ENCODE measurements at regions not wholly inside any gene's neighbourhood (a gene's known extent, or its start where the extent isn't known, plus 50 kb on each side); places are given as distances from the start of the nearest gene placed in this dataset.

DNA sequence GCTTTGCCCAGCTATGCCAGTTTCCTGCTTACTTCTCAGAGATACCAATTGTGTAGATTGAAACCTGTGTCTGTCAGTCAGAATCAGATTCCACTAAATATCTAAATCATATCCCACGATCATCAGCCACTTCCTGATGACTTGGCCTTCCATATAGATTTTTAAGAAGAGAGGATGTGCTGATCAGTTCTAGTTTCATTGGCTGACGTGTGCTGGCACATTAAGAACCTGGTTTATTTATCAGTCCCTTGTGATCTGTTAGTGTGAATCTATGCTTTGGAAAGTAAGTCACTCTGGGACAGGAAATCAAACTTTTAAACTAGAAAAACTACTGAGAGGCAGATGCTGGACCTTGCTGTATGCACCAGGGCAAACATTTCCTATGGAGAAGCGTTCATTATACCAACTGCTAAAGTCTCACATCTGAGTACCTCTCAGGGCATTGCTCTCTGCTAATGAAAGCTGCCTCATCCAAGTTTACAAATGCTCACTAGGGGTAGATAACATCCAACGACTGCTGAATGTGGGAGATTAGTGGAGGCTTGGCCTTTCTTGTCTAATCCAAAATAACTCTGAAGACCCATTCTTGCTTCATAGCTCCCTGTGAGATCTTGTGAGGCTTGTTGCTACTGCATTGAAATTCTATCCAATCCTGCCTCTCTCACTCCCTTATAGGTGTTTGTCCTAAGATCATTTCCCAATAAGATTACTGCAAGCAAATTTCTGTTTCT lies 109.1 kb downstream of the ARL4A start:
- peak overlapping the region; percentile 66 for H2AFZ ChIP-seq
- no peak for DNase-seq (ENCODE audit: low spot score)

More for the DNA sequence above, 109.1 kb downstream of the ARL4A start:
- H3K27me3 Mint-ChIP-seq (ENCODE audit: insufficient read depth, low read depth, poor library complexity): peaks cover 2% of the 10 kb centered on the region
- H3K4me1 ChIP-seq (ENCODE audit: insufficient read depth): no peaks in the 10 kb centered on the region
- no peak for ATAC-seq
- H3K9me2 ChIP-seq (ENCODE audit: insufficient read depth): no peaks in the 10 kb centered on the region
- TF ChIP-seq ZNF331 (CRISPR knock-in tag; IDR thresholded peaks at IDR 0.05; ENCODE audit: low read depth) (no peak), ZNF114 (CRISPR knock-in tag; IDR thresholded peaks at IDR 0.05) (no peak), JUNB (IDR thresholded peaks at IDR 0.05; ENCODE audit: unreplicated experiment) (no peak), NANOG (IDR thresholded peaks at IDR 0.05; ENCODE audit: borderline replicate concordance) (no peak), EZH2 (IDR thresholded peaks at IDR 0.05; ENCODE audit: low read depth, unreplicated experiment) (no peak), EZH2phosphoT487 (IDR thresholded peaks at IDR 0.05; ENCODE audit: unreplicated experiment) (no peak), POLR2AphosphoS5 (IDR thresholded peaks at IDR 0.05; ENCODE audit: low read depth) (no peak), CREB1 (CRISPR knock-in tag; IDR thresholded peaks at IDR 0.05; ENCODE audit: low read depth) (no peak), STAT1 (IDR thresholded peaks at IDR 0.05; ENCODE audit: unreplicated experiment) (no peak)
- TF ChIP-seq, protein P1, sequence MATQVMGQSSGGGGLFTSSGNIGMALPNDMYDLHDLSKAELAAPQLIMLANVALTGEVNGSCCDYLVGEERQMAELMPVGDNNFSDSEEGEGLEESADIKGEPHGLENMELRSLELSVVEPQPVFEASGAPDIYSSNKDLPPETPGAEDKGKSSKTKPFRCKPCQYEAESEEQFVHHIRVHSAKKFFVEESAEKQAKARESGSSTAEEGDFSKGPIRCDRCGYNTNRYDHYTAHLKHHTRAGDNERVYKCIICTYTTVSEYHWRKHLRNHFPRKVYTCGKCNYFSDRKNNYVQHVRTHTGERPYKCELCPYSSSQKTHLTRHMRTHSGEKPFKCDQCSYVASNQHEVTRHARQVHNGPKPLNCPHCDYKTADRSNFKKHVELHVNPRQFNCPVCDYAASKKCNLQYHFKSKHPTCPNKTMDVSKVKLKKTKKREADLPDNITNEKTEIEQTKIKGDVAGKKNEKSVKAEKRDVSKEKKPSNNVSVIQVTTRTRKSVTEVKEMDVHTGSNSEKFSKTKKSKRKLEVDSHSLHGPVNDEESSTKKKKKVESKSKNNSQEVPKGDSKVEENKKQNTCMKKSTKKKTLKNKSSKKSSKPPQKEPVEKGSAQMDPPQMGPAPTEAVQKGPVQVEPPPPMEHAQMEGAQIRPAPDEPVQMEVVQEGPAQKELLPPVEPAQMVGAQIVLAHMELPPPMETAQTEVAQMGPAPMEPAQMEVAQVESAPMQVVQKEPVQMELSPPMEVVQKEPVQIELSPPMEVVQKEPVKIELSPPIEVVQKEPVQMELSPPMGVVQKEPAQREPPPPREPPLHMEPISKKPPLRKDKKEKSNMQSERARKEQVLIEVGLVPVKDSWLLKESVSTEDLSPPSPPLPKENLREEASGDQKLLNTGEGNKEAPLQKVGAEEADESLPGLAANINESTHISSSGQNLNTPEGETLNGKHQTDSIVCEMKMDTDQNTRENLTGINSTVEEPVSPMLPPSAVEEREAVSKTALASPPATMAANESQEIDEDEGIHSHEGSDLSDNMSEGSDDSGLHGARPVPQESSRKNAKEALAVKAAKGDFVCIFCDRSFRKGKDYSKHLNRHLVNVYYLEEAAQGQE (IDR thresholded peaks at IDR 0.05; ENCODE audit: unreplicated experiment): no peak
- TF ChIP-seq, protein P2, sequence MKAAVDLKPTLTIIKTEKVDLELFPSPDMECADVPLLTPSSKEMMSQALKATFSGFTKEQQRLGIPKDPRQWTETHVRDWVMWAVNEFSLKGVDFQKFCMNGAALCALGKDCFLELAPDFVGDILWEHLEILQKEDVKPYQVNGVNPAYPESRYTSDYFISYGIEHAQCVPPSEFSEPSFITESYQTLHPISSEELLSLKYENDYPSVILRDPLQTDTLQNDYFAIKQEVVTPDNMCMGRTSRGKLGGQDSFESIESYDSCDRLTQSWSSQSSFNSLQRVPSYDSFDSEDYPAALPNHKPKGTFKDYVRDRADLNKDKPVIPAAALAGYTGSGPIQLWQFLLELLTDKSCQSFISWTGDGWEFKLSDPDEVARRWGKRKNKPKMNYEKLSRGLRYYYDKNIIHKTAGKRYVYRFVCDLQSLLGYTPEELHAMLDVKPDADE (IDR thresholded peaks at IDR 0.05): no peak
- TF ChIP-seq, protein P3, sequence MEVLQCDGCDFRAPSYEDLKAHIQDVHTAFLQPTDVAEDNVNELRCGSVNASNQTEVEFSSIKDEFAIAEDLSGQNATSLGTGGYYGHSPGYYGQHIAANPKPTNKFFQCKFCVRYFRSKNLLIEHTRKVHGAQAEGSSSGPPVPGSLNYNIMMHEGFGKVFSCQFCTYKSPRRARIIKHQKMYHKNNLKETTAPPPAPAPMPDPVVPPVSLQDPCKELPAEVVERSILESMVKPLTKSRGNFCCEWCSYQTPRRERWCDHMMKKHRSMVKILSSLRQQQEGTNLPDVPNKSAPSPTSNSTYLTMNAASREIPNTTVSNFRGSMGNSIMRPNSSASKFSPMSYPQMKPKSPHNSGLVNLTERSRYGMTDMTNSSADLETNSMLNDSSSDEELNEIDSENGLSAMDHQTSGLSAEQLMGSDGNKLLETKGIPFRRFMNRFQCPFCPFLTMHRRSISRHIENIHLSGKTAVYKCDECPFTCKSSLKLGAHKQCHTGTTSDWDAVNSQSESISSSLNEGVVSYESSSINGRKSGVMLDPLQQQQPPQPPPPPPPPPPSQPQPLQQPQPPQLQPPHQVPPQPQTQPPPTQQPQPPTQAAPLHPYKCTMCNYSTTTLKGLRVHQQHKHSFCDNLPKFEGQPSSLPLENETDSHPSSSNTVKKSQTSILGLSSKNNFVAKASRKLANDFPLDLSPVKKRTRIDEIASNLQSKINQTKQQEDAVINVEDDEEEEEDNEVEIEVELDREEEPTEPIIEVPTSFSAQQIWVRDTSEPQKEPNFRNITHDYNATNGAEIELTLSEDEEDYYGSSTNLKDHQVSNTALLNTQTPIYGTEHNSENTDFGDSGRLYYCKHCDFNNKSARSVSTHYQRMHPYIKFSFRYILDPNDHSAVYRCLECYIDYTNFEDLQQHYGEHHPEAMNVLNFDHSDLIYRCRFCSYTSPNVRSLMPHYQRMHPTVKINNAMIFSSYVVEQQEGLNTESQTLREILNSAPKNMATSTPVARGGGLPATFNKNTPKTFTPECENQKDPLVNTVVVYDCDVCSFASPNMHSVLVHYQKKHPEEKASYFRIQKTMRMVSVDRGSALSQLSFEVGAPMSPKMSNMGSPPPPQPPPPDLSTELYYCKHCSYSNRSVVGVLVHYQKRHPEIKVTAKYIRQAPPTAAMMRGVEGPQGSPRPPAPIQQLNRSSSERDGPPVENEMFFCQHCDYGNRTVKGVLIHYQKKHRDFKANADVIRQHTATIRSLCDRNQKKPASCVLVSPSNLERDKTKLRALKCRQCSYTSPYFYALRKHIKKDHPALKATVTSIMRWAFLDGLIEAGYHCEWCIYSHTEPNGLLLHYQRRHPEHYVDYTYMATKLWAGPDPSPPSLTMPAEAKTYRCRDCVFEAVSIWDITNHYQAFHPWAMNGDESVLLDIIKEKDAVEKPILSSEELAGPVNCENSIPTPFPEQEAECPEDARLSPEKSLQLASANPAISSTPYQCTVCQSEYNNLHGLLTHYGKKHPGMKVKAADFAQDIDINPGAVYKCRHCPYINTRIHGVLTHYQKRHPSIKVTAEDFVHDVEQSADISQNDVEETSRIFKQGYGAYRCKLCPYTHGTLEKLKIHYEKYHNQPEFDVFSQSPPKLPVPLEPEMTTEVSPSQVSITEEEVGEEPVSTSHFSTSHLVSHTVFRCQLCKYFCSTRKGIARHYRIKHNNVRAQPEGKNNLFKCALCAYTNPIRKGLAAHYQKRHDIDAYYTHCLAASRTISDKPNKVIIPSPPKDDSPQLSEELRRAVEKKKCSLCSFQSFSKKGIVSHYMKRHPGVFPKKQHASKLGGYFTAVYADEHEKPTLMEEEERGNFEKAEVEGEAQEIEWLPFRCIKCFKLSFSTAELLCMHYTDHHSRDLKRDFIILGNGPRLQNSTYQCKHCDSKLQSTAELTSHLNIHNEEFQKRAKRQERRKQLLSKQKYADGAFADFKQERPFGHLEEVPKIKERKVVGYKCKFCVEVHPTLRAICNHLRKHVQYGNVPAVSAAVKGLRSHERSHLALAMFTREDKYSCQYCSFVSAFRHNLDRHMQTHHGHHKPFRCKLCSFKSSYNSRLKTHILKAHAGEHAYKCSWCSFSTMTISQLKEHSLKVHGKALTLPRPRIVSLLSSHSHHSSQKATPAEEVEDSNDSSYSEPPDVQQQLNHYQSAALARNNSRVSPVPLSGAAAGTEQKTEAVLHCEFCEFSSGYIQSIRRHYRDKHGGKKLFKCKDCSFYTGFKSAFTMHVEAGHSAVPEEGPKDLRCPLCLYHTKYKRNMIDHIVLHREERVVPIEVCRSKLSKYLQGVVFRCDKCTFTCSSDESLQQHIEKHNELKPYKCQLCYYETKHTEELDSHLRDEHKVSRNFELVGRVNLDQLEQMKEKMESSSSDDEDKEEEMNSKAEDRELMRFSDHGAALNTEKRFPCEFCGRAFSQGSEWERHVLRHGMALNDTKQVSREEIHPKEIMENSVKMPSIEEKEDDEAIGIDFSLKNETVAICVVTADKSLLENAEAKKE (CRISPR knock-in tag; IDR thresholded peaks at IDR 0.05): no peak
- TF ChIP-seq, protein P4, sequence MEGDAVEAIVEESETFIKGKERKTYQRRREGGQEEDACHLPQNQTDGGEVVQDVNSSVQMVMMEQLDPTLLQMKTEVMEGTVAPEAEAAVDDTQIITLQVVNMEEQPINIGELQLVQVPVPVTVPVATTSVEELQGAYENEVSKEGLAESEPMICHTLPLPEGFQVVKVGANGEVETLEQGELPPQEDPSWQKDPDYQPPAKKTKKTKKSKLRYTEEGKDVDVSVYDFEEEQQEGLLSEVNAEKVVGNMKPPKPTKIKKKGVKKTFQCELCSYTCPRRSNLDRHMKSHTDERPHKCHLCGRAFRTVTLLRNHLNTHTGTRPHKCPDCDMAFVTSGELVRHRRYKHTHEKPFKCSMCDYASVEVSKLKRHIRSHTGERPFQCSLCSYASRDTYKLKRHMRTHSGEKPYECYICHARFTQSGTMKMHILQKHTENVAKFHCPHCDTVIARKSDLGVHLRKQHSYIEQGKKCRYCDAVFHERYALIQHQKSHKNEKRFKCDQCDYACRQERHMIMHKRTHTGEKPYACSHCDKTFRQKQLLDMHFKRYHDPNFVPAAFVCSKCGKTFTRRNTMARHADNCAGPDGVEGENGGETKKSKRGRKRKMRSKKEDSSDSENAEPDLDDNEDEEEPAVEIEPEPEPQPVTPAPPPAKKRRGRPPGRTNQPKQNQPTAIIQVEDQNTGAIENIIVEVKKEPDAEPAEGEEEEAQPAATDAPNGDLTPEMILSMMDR (conservative IDR thresholded peaks at IDR 0.05; ENCODE audit: low read depth in 2 of 2): no peak
- H3K9me3 Mint-ChIP-seq: no peaks in the 10 kb centered on the region
- no peaks in the 10 kb centered on the region for H3K27me3 ChIP-seq (ENCODE audit: insufficient read depth)
- no peaks in the 10 kb centered on the region for H3K79me2 ChIP-seq (replicated peaks; ENCODE audit: insufficient read depth)
- H3K4me1 Mint-ChIP-seq: peaks cover 6% of the 10 kb centered on the region; the same call in 2 of the 3 replicates
- H3K4me3 ChIP-seq: no peak overlapping the region
- H3K4me2 ChIP-seq: no peak overlapping the region
- H3K36me3 Mint-ChIP-seq (ENCODE audit: low read depth): no peaks in the 10 kb centered on the region
- no peaks in the 10 kb centered on the region for H3F3A ChIP-seq (replicated peaks; ENCODE audit: low read depth)
- no peak overlapping the region for H3K27ac Mint-ChIP-seq
- no peaks in the 10 kb centered on the region for H3K36me3 ChIP-seq (ENCODE audit: insufficient read depth)
- no peak overlapping the region for H3K4me3 Mint-ChIP-seq
- H4K20me1 ChIP-seq (replicated peaks; ENCODE audit: insufficient read depth): no peaks in the 10 kb centered on the region
- no peak overlapping the region for H3K27ac ChIP-seq (ENCODE audit: low read depth)

Measured in GM23338 (cell line).